CD4-positive, alpha-beta T cell treated with Interleukin-21 for 1 hour (primary cell): ENCODE measurements at regions not wholly inside any gene's neighbourhood (a gene's known extent, or its start where the extent isn't known, plus 50 kb on each side); places are given as distances from the start of the nearest gene placed in this dataset.

Experiments used
- DNase-seq: peaks from one replicate; pipeline ENCODE4 v3.0.0-alpha.2; 2020

GRCh38 chr2:221100467-221101089, 471.5 kb downstream of the EPHA4 start:
- no peak for DNase-seq

- DNase-seq, result no peak
Observed at GRCh38 chr2:221102896-221103688, 469.0 kb downstream of the EPHA4 start.

GRCh38 chr2:221103930-221104329, 468.2 kb downstream of the EPHA4 start:
- no peak for DNase-seq

- DNase-seq, result no peak
Observed at GRCh38 chr2:221104361-221104811, 467.7 kb downstream of the EPHA4 start.

- DNase-seq, result no peak
Observed at GRCh38 chr2:221106241-221106640, 465.9 kb downstream of the EPHA4 start.

- DNase-seq, result no peak
Observed at GRCh38 chr2:221107424-221107823, 464.7 kb downstream of the EPHA4 start.

GRCh38 chr2:221109552-221109951, 462.6 kb downstream of the EPHA4 start:
- DNase-seq, result no peak

- no peak for DNase-seq
Observed at GRCh38 chr2:221111739-221112138, 460.4 kb downstream of the EPHA4 start.

GRCh38 chr2:221112744-221113143, 459.4 kb downstream of the EPHA4 start:
- DNase-seq, result no peak

GRCh38 chr2:221115944-221116343, 456.2 kb downstream of the EPHA4 start:
- DNase-seq, result no peak

GRCh38 chr2:221120643-221121042, 451.5 kb downstream of the EPHA4 start:
- no peak for DNase-seq

- no peak for DNase-seq
Observed at GRCh38 chr2:221123396-221123795, 448.7 kb downstream of the EPHA4 start.

GRCh38 chr2:221124532-221125240, 447.4 kb downstream of the EPHA4 start:
- DNase-seq, result no peak

- no peak for DNase-seq
Observed at GRCh38 chr2:221125691-221126090, 446.4 kb downstream of the EPHA4 start.

GRCh38 chr2:221129657-221130056, 442.4 kb downstream of the EPHA4 start:
- no peak for DNase-seq

- DNase-seq, result no peak
Observed at GRCh38 chr2:221130431-221130830, 441.7 kb downstream of the EPHA4 start.

GRCh38 chr2:221133941-221134340, 438.2 kb downstream of the EPHA4 start:
- DNase-seq, result no peak

- no peak for DNase-seq
Observed at GRCh38 chr2:221134718-221135117, 437.4 kb downstream of the EPHA4 start.

GRCh38 chr2:221135699-221136098, 436.4 kb downstream of the EPHA4 start:
- no peak for DNase-seq

GRCh38 chr2:221137385-221137784, 434.7 kb downstream of the EPHA4 start:
- DNase-seq, result no peak

- DNase-seq, result no peak
Observed at GRCh38 chr2:221142341-221142740, 429.8 kb downstream of the EPHA4 start.

GRCh38 chr2:221143231-221143630, 428.9 kb downstream of the EPHA4 start:
- no peak for DNase-seq

GRCh38 chr2:221144909-221145308, 427.2 kb downstream of the EPHA4 start:
- no peak for DNase-seq

GRCh38 chr2:221145396-221145795, 426.7 kb downstream of the EPHA4 start:
- no peak for DNase-seq
